Upper lobe of left lung (tissue), 4 donors: ENCODE measurements at regions not wholly inside any gene's neighbourhood (a gene's known extent, or its start where the extent isn't known, plus 50 kb on each side); places are given as distances from the start of the nearest gene placed in this dataset.

Experiments used
- POLR2AphosphoS5 ChIP-seq, 2 donors: sonication (generic); formaldehyde crosslinking; IDR thresholded peaks; one replicate each; pipeline ENCODE4 v1.5.1; 2017; ENCODE audit warnings: antibody characterized with exemption in 2 of 2
- TF ChIP-seq, protein P1 (sequence below), 6 experiments: fragments of 450-650 bp in 4 of 6; fragments of 200-600 bp in 2 of 6; sonication (generic) in 2 of 6; IDR thresholded peaks; one replicate each; pipeline ENCODE4 v1.5.1; 2016 to 2019; ENCODE audit warnings: antibody characterized with exemption in 6 of 6

DNA sequence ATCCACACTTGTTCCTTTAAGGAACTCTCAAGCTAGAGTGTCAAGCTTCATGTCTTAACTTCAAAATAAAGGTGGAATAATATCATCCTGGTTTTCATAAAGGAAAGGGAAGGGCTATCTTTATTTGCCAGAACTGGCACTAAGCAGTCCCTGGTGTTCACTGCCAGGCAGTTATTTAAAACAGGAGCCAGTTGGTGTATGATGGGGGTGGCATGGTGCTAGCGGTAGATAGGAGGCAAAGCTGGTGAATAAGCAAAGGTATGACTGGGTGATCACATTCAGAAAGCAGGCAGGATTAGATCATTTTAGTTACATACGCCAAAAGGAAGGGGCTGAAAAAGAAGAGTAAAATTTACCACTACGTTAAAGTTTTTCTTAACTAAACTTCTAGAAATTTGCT, 776.3 kb downstream of the BCL11A start:
- TF ChIP-seq, protein P1, sequence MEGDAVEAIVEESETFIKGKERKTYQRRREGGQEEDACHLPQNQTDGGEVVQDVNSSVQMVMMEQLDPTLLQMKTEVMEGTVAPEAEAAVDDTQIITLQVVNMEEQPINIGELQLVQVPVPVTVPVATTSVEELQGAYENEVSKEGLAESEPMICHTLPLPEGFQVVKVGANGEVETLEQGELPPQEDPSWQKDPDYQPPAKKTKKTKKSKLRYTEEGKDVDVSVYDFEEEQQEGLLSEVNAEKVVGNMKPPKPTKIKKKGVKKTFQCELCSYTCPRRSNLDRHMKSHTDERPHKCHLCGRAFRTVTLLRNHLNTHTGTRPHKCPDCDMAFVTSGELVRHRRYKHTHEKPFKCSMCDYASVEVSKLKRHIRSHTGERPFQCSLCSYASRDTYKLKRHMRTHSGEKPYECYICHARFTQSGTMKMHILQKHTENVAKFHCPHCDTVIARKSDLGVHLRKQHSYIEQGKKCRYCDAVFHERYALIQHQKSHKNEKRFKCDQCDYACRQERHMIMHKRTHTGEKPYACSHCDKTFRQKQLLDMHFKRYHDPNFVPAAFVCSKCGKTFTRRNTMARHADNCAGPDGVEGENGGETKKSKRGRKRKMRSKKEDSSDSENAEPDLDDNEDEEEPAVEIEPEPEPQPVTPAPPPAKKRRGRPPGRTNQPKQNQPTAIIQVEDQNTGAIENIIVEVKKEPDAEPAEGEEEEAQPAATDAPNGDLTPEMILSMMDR (IDR thresholded peaks at IDR 0.05): no peak
- TF ChIP-seq POLR2AphosphoS5 (IDR thresholded peaks at IDR 0.05): no peak
